ENCODE measurements at regions not wholly inside any gene's neighbourhood (a gene's known extent, or its start where the extent isn't known, plus 50 kb on each side); places are given as distances from the start of the nearest gene placed in this dataset.

- no peak for DNase-seq (ENCODE audit: low read depth in 1 of 2, low spot score in 1 of 2)
- Histone ChIP-seq H3K4me3 (replicated peaks; ENCODE audit: insufficient read depth, low read length) (no peak overlapping the region), H3K27me3 (ENCODE audit: insufficient read depth, poor library complexity, severe bottlenecking) (no peaks in the 10 kb centered on the region), H3K27ac (replicated peaks) (no peak overlapping the region)
- TF ChIP-seq GABPA (IDR thresholded peaks at IDR 0.05; ENCODE audit: low read depth): no peak
- TF ChIP-seq SPI1 (IDR thresholded peaks at IDR 0.05; ENCODE audit: borderline replicate concordance, low read depth): no peak
- no peak for TF ChIP-seq POLR2AphosphoS5 (IDR thresholded peaks at IDR 0.05; ENCODE audit: low read depth)
- no peak for TF ChIP-seq REST (IDR thresholded peaks at IDR 0.05; ENCODE audit: insufficient replicate concordance, low read depth)
- no peak for TF ChIP-seq CTCF (IDR thresholded peaks at IDR 0.05; ENCODE audit: insufficient read depth, low read length)
These were observed 64.2 kb upstream of the TTC29 start for GRCh38 chr4:147009875-147010274.

- Histone ChIP-seq H3K4me3 (replicated peaks; ENCODE audit: insufficient read depth, low read length) (no peak overlapping the region), H3K27ac (replicated peaks) (no peak overlapping the region), H3K27me3 (ENCODE audit: insufficient read depth, poor library complexity, severe bottlenecking) (no peaks in the 10 kb centered on the region)
- no peak for DNase-seq (ENCODE audit: low read depth in 1 of 2, low spot score in 1 of 2)
- TF ChIP-seq REST (IDR thresholded peaks at IDR 0.05; ENCODE audit: insufficient replicate concordance, low read depth) (no peak), GABPA (IDR thresholded peaks at IDR 0.05; ENCODE audit: low read depth) (no peak), SPI1 (IDR thresholded peaks at IDR 0.05; ENCODE audit: borderline replicate concordance, low read depth) (no peak), CTCF (IDR thresholded peaks at IDR 0.05; ENCODE audit: insufficient read depth, low read length) (no peak), POLR2AphosphoS5 (IDR thresholded peaks at IDR 0.05; ENCODE audit: low read depth) (no peak)
These were observed 65.7 kb upstream of the TTC29 start for GRCh38 chr4:147011411-147011810.

- Histone ChIP-seq H3K27me3 (ENCODE audit: insufficient read depth, poor library complexity, severe bottlenecking) (no peaks in the 10 kb centered on the region), H3K4me3 (replicated peaks; ENCODE audit: insufficient read depth, low read length) (no peak overlapping the region), H3K27ac (replicated peaks) (no peak overlapping the region)
- no peak for TF ChIP-seq REST (IDR thresholded peaks at IDR 0.05; ENCODE audit: insufficient replicate concordance, low read depth)
- no peak for TF ChIP-seq POLR2AphosphoS5 (IDR thresholded peaks at IDR 0.05; ENCODE audit: low read depth)
- no peak for TF ChIP-seq GABPA (IDR thresholded peaks at IDR 0.05; ENCODE audit: low read depth)
- no peak for TF ChIP-seq CTCF (IDR thresholded peaks at IDR 0.05; ENCODE audit: insufficient read depth, low read length)
- no peak for TF ChIP-seq SPI1 (IDR thresholded peaks at IDR 0.05; ENCODE audit: borderline replicate concordance, low read depth)
- DNase-seq (ENCODE audit: low read depth in 1 of 2, low spot score in 1 of 2): no peak
These were observed 66.5 kb upstream of the TTC29 start for GRCh38 chr4:147012059-147012707.
